ENCODE measurements at regions not wholly inside any gene's neighbourhood (a gene's known extent, or its start where the extent isn't known, plus 50 kb on each side); places are given as distances from the start of the nearest gene placed in this dataset.
"Not testable (repeated sequence)": the region's sequence is repeated elsewhere in the genome, so short reads cannot be mapped to it uniquely, and the experiment has no call there.

DNA sequence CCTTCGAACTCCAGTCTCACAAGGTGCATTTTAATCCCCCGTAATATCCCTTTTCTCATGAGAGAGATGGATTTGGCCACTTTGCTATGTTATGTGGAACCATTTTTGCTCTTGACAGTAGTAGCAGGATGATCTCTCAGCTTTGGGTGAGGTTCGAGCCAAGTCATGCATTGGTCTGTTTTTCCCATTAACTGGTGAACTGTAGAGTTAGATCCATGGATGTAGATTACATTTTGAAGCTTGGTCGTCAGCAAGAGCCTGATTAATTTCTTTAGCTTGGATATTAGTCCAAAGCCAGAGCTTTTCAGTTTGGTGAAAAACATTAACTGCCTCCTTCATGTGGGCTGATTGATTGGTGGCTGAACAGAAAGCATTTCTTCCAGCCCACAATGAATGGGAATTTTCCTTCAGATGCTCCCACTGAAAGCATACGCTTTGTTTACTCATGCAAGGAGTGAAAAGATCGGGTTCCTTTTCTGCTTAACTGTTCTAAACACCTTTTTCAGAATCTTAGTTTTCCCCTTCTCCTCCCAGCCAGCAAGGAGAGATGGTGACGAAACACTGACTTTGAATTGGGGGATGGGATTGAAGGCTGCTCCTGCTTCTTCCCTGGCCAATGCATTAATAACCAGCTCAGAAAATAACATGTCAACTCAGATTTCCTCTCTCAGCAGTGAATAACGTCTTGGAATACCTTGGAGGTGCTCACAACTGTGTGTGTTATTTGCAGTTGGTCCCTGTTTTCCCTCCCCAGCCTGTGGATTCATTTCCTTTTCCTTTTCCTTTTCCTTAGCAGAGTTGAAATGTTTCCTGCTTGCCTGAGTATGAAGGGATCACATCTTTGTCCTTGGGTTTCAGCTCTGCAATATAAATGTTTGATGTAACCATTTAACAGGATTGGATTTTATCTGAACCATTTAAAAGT, 351.8 kb upstream of the FZD8 start:
- DNase-seq (ENCODE audit: low spot score), result no peak

DNA sequence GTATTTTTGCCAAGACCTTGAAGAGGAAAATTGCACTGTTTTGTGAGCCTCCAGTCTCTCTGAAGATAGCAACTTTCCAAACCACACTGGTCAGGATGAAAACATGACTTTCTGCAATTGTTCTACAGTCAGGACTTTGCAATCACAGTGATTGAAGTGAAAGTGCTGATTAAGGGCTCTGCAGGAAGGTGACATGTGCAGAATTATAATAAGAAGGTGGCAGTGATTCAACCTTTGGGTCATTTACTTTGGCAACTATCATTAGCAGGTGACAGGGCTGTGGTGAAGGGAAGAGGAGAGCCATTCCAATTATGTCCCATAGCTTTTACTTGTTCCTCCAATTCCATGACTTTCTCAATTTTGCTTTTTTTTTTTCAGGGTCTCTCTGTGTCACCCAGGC, 350.0 kb upstream of the FZD8 start:
- DNase-seq (ENCODE audit: low spot score), result no peak

- DNase-seq (ENCODE audit: low spot score), result no peak
Observed at GRCh38 chr10:35986756-35987502, 344.8 kb upstream of the FZD8 start.

DNA sequence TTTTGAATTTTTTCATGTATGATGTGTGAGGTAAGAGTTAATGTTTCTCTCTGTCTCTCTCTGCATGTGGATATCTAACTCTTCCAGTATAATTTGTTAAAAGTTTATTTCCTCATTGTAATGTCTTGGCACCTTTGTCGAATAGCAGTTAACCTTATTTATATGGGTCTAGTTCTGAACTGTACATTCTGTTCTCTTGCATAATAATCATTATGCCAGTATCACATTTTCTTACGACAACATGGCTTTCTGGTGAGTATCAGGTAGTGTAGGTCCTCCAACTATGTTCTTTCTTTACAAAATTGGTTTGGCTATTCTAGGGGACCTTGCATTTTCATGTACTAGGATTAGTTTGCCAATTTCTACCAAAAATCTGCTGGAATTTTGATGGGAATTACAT, 337.0 kb upstream of the FZD8 start:
- no peak for DNase-seq (ENCODE audit: low spot score)

DNA sequence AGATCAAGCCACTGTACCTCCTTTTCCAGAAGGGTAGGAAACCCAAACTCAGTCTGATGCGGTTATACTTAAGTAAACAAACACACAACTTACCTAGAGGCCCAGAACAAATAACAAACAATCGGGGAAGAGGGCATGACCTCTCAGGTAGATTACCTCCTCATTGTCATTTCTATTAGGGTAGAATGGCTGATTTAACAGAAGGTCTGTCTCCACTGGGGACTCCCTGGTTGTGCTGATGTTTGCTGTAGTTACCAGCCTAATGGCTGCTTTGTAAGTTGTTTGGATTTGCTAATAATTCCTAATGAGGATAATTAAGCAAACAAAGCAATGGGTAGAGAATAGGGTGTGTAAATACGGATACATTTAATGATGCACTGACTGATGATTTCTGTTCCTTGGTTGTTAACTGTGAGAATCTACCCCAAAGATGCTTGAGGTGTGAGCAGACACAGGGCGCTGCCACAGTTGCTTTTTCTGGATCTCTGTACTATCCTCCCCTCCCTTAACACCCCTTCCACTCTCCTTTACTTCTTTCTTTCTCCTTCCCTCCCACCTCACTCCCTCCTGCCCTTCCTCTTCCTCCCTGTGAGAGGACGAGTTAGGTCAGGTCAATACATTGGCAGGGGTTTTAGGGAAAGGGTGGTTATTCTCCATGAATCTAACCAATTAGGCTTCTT, 332.0 kb upstream of the FZD8 start:
- not testable (repeated sequence) for DNase-seq (ENCODE audit: low spot score)

DNA sequence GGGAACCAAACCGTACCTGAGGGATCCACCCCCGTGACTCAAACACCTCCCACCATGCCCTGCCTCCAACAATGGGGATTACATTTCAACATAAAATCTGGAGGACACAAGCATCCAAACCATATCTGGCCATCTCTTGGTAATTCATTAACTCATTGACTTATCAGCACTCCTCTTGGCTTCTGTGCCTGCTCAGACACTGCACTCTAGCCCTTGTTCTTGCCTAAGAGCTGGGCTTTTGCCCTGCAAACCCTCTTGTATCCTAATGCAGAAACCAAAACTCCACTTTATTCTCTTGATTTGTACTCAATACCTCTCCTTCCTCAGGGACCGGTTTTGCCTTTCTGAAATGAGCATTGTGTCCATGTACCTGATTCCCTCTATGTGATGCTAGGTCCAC, 330.2 kb upstream of the FZD8 start:
- no peak for DNase-seq (ENCODE audit: low spot score)

DNA sequence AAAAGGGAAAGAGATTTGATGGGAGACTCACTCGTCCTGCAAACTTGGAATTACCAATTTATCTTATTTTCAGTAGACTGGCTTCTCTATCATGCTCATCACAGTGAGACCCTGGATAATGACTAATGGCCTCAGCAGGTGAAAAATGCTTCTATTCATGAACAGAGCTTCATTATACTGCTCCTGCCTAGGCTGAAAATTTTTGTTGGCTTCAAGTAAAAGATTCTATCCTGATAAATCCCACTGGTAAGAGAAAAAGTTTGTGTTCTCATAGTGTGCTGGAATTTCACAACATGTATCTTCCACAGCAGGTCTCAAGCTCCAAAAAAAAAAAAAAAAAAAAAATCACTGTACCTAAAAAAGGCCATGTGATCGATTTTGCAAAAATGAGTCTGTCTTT, 329.3 kb upstream of the FZD8 start:
- DNase-seq (ENCODE audit: low spot score), result no peak

DNA sequence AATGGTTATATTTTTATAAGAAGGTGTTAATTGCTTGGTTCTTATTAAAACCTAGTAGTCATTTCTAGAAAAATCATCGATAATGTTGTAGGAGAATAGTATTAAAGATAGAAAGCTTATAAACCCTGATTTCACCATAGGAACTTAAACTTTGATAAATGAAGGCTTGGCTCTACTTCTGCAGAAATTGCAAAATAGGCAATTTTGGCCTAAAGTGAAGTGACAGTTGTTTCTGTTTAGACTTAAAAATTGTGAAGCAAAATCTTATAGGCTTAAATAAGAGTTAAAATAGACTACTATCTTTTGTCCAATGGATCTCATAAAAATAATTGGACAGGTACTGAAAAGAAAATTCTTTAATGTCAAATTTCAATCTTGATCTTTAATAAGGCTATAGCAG, 321.6 kb upstream of the FZD8 start:
- no peak for DNase-seq (ENCODE audit: low spot score)

- no peak for DNase-seq (ENCODE audit: low spot score)
Observed at GRCh38 chr10:35961501-35961900, 319.4 kb upstream of the FZD8 start.

GRCh38 chr10:35959252-35959651, 317.2 kb upstream of the FZD8 start:
- DNase-seq (ENCODE audit: low spot score), result no peak

DNA sequence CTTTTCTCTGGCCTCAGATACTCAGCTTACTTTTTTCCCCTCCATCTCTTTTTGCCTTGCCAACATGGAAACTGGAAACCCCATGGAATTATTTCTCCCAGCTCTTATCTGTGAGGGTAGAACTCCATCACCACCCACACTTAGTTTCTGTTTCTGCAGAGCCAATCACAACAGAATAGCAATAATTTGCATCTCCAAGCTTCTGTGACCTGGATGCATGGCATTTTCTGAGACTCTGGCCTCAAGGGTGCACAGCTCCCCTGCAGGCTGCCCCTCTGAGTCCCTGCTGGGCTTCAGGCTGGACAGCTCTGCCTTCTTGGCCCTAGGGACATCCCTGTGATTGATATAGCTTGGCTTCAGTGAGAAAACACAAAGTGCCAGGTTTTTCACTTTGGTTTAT, 316.5 kb upstream of the FZD8 start:
- DNase-seq (ENCODE audit: low spot score), result not testable (repeated sequence)

DNA sequence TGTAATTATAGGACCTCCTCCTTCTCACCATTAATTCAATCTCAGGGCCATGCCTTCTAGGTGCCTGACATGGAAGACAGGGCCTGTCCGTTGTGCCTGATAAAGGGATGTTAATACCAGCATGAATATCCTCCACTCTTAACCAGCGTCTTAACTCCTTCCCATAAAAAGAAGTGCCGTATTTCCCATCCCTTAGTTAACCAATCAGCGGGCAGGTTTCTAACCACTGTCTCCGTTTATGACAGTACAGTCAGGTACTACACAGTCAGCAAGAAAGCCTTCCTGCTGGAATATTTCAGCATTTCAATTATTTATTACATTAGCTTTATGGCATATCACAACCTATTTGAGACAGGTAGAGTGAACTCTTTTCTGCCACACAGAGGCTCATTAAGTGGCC, 308.6 kb upstream of the FZD8 start:
- no peak for DNase-seq (ENCODE audit: low spot score)

DNA sequence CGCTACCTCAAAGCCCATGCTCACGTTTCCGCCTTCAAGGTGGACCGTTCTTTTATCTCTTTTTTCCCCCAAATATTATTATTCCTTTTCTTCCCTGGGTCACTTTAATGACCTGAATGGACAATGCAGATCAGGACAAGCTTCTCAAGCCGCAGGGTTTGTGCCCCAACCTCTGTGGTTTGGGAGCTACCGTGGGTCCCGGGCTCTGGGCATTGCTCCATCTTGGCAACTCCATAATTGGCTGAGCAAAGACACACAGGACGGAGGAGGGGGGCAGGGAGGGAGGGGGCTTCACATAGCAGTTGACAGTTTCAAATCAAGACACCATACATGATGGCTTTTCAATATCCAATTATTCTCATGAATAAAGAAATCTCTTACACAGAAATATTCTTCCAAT, 308.1 kb upstream of the FZD8 start:
- DNase-seq (ENCODE audit: low spot score), result no peak

GRCh38 chr10:35949811-35950211, 307.7 kb upstream of the FZD8 start:
- no peak for DNase-seq (ENCODE audit: low spot score)

DNA sequence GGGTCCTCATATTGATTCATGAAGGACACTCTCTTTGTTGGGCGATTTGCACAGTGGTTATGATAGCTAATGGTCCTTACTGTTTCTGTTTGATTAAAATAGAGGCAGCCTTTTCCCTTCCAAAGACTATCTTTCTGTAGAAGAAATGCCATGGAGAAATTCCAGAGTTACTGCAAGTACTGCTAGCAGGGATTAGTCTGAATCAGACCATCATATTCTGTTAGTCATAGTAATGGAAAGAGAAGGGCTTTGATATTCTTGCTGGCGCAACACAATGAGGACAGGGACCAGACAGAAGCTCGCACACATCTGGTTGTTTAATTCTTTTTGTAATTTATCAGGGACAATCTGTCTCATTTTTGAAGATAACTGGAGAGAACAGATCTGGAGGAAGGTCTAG, 304.5 kb upstream of the FZD8 start:
- no peak for DNase-seq (ENCODE audit: low spot score)

- DNase-seq (ENCODE audit: low spot score), result no peak
Observed at GRCh38 chr10:35942057-35942456, 300.0 kb upstream of the FZD8 start.

DNA sequence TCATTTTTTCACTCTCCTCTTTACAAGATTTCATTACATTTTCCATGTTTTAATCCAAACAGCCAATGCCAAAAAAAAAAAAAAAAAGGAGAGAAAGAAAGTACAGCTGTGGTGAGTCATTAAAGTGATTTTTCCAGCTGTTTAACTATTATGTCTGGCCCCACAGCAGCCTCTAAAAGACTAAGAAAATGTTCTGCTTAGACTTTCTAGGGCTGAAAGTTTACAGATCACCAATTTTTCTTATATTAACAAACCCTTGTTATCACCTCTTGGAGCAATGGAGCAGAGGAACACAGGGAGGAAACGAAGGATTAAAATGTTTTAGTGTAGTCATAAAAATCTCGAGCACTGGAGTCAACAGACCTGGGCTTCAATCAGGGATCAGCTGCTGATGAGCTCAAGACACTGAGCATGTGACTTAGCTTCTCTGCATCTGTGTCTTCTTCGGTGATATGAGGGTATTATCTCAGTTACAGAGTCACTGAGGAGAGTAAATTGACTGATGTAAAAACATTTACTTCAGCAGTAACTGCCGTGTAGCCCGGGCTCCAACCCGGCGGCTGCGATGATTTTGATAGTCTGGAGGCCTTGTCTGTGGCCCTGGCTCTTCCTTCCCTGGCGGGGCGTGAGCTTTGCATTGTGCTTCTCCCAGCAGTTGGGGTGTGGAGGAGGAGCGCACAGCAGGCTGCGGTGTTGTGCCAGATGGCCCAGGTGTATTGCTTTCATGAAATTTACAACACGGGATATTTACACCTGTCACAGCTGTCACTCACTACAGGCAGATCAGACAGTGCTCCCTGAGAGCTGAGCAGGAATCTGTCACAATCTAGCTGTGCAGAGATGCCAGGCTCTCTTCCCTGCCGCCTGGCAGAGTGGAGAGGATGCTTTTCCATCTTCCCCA, 298.3 kb upstream of the FZD8 start:
- no peak for DNase-seq (ENCODE audit: low spot score)

DNA sequence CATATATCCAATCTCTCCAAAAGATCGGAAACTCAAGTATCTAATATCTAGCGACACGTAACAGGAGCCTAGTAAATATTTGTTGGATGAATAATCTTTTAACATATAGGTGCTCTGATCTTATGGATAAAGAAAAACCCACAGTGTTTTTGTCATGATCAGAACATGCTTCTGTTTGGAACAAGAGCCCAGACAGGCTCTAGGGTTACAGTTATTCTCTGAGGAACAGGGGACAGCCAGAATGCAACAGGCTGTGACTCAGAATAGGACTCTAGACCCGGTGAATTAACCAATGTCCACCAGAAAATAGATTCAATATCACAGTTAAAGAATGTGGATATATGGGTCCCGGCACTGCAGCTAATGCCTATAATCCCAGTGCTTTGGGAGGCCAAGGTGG, 296.1 kb upstream of the FZD8 start:
- no peak for DNase-seq (ENCODE audit: low spot score)

DNA sequence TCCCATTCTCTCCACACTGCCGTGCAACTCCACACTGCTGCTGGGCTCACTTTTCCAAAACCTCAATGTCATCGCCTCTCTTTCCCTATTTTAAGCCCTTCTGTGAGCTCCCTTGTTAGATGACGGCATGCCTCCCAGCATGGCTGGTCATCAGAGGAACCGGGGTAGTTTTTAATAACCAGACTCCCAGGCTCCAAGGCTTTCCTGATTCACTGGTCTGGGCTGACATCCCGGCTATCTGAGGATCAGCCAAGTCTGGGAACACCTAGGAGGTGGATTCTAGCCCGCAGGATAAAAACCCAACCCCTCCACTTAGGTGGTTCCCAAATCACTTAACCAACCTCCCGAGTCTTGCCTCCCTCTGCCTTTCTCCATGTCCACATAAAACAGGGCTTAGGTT, 295.4 kb upstream of the FZD8 start:
- DNase-seq (ENCODE audit: low spot score), result no peak

GRCh38 chr10:35934642-35934995, 292.5 kb upstream of the FZD8 start:
- no peak for DNase-seq (ENCODE audit: low spot score)

GRCh38 chr10:35933940-35934641, 292.0 kb upstream of the FZD8 start:
- DNase-seq (ENCODE audit: low spot score), result no peak

Data from ecto neural progenitor cell (in vitro differentiated cells).